GM10266 (cell line): ENCODE measurements at regions not wholly inside any gene's neighbourhood (a gene's known extent, or its start where the extent isn't known, plus 50 kb on each side); places are given as distances from the start of the nearest gene placed in this dataset.
"Not testable (repeated sequence)": the region's sequence is repeated elsewhere in the genome, so short reads cannot be mapped to it uniquely, and the experiment has no call there.

Experiments
- DNase-seq: peaks from one replicate; pipeline ENCODE4 v3.0.0; 2012; ENCODE audit errors: extremely low spot score
- TF ChIP-seq, protein P1 (sequence below): IDR thresholded peaks from 2 replicates; pipeline ENCODE4 v1.5.1; 2012; ENCODE audit warnings: mild to moderate bottlenecking, low read depth; ENCODE audit not compliant: control insufficient read depth, insufficient read depth; ENCODE audit errors: missing control alignments

DNA sequence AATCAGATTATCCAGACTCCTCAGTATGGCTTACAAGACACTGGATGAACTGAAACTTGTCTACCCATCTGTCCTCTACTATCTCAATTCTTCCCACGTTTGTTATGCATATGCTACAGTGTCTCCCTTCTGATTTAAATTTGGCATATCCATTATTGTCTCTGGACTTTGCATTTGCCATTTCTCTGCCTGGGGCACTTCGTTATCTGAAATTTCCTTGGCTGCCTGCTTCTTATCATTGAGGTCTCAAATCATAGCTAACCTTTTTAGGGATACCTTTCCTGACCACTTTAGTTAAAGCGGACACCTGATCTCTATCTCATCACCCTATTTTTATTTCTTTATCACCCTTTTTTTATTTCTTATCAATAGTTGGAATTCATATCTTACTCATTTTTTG lies 853.4 kb downstream of the KCNJ2 start:
- no peak for DNase-seq
- TF ChIP-seq, protein P1, sequence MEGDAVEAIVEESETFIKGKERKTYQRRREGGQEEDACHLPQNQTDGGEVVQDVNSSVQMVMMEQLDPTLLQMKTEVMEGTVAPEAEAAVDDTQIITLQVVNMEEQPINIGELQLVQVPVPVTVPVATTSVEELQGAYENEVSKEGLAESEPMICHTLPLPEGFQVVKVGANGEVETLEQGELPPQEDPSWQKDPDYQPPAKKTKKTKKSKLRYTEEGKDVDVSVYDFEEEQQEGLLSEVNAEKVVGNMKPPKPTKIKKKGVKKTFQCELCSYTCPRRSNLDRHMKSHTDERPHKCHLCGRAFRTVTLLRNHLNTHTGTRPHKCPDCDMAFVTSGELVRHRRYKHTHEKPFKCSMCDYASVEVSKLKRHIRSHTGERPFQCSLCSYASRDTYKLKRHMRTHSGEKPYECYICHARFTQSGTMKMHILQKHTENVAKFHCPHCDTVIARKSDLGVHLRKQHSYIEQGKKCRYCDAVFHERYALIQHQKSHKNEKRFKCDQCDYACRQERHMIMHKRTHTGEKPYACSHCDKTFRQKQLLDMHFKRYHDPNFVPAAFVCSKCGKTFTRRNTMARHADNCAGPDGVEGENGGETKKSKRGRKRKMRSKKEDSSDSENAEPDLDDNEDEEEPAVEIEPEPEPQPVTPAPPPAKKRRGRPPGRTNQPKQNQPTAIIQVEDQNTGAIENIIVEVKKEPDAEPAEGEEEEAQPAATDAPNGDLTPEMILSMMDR: no peak

DNA sequence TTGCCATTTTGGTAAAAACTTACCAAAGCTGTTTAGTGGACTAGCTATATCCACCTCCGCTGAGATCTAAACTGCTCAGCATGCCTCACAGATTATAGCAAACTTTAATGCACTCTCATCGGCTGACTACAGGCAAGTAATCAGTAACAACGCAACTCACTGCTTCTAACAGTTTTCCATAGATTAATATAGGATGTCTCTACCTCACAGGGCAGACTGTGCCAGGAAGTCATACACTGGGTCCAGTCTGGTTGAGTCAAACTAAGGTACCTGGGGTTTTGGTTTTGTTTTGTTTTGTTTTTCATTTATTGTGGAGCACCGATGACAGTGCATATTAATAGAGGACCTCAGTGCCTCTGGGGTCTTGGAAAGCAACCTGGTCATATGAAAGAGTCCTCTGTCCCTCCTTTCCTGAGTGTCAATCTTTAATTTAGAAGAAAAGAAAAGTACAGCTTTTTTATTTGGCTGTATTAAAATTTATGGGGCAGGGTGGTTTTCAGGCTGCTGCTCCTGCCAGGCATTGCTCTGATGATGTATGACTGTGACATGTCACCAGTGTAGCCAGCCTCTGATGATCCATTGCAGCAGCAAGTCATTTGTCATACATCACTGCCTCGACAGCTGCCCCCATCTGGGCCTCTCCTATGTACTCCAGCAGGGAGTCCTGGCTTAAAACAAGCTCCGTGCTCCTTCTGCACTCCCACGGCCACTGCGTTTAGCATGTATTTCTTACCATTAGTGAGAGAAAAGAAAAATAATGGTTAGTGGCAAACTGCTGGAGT lies 854.1 kb downstream of the KCNJ2 start:
- TF ChIP-seq, protein P1: no peak
- no peak for DNase-seq

DNA sequence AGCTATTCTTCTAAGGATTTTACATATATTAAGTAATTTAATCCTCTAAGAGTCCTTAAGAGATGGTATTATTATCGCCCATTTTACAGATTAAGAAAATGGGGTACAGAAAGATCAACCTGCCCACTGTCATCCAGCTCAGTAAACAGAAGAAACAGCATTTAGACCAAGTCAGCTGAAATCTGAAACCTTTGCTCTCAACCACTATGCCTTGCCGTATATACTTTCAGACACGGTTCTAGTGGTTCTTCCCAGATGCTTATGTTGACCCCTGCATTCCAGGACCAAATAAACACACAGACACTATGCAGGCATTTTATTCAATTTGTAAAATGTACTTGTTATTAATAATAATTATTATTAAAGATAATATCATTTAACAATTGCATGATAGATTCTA lies 854.8 kb downstream of the KCNJ2 start:
- no peak for DNase-seq
- TF ChIP-seq, protein P1: no peak

DNA sequence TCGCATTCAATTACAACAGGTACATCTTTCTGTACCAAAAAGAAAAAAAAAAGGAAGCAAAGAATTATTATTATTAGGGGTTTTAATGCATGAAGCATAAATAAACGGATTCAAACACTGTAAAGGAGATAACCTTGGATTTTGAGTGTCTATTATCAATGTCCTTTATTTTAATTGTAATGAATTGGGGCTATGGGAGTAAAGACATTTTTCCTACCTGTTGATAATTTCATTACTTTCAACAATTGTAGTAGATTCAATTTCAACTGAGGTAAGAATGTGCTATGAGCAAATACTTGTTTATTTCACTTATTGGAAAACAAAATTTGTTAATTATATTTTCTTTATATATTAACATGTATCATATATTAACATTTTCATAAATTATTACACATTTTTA lies 855.6 kb downstream of the KCNJ2 start:
- no peak for DNase-seq
- TF ChIP-seq, protein P1: no peak

DNA sequence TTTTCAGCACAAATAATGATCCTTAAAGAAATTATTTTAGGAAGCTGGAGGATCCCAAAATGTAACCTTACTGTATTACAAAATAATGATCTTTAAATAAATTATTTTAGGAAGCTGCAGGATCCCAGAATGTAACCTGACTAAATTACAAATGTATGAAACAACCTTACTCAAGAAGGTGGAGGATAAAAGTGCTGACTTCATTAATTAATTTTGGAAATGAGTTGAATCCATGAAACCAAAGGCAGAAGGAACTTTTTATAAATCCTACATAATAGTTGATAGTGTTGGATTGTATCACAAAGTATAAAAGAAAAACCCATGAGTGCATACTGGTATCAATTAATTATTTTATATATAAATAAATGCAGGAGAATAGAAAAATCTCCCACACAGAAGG lies 859.9 kb downstream of the KCNJ2 start:
- TF ChIP-seq, protein P1: no peak
- DNase-seq: no peak

DNA sequence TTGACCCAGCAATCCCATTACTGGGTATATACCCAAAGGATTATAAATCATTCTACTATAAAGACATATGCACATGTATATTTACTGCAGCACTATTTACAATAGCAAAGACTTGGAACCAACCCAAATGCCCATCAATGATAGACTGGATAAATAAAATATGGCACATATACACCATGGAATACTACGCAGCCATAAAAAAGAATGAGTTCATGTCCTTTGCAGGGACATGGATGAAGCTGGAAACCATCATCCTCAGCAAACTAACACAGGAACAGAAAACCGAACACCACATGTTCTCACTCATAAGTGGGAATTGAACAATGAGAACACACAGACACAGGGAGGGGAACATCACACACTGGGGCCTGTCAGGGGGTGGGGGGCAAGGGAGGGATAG lies 862.0 kb downstream of the KCNJ2 start:
- DNase-seq: not testable (repeated sequence)

DNA sequence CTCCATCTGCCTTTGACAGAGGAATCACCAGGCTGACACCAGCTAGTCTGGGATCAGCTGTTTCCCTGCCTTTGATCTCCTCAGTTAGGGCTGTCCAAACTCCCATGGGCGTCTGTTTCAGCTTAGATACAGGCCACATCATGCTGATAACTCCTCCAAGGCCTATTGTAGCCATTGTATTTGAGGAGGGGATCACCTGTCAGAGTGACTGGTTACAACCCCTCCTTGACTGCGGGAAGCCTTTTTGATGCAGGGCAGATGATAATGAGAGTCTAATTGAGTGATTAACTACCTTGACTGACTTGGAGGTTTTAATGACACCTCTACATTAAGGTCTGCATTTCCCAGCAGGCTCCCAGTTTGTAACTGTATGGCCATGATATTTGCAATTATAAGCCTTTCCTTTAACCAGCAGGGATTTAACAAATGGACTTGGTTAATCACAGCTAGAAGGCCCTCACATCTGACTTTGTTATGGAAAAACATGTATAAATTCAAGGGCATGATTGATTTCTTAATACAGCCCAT lies 863.5 kb downstream of the KCNJ2 start:
- DNase-seq: no peak
- TF ChIP-seq, protein P1: no peak
